Brain microvascular endothelial cell (primary cell): ENCODE measurements at regions not wholly inside any gene's neighbourhood (a gene's known extent, or its start where the extent isn't known, plus 50 kb on each side); places are given as distances from the start of the nearest gene placed in this dataset.

Experiments
- DNase-seq: peaks from one replicate; pipeline ENCODE4 v3.0.0-alpha.2; 2020
- H3K27ac ChIP-seq: fragments of 250-450 bp; sonication (Bioruptor Pico); 2 replicates; pipeline ENCODE4 v1.5.1; 2020; ENCODE audit warnings: mild to moderate bottlenecking, moderate library complexity
- H3K27me3 ChIP-seq: fragments of 250-450 bp; sonication (Bioruptor Pico); replicated peaks from 2 replicates; pipeline ENCODE4 v1.5.1; 2020; ENCODE audit warnings: mild to moderate bottlenecking
- H3K36me3 ChIP-seq: fragments of 250-450 bp; sonication (Bioruptor Pico); replicated peaks from 2 replicates; pipeline ENCODE4 v1.5.1; 2020; ENCODE audit warnings: mild to moderate bottlenecking
- H3K4me3 ChIP-seq: 2 replicates; pipeline ENCODE4 v1.5.1; 2011; ENCODE audit warnings: low read depth, mild to moderate bottlenecking, control low read depth, low read length, moderate library complexity
- in situ Hi-C: cut with HindIII; loops from 2 replicates; pipeline ENCODE4 v1.10.0; 2017; ENCODE audit warnings: low sequenced_read_pairs, low pct_ligation_motif_present
- TF ChIP-seq, protein P1 (sequence below): IDR thresholded peaks from 2 replicates; pipeline ENCODE4 v1.5.1; 2011; ENCODE audit warnings: low read depth, mild to moderate bottlenecking, moderate library complexity, low read length, control low read depth, inconsistent platforms; ENCODE audit errors: missing control alignments

- Histone ChIP-seq H3K4me3 (no peak overlapping the region), H3K27me3 (no peaks in the 10 kb centered on the region), H3K27ac (no peak overlapping the region), H3K36me3 (no peaks in the 10 kb centered on the region)
- TF ChIP-seq, protein P1, sequence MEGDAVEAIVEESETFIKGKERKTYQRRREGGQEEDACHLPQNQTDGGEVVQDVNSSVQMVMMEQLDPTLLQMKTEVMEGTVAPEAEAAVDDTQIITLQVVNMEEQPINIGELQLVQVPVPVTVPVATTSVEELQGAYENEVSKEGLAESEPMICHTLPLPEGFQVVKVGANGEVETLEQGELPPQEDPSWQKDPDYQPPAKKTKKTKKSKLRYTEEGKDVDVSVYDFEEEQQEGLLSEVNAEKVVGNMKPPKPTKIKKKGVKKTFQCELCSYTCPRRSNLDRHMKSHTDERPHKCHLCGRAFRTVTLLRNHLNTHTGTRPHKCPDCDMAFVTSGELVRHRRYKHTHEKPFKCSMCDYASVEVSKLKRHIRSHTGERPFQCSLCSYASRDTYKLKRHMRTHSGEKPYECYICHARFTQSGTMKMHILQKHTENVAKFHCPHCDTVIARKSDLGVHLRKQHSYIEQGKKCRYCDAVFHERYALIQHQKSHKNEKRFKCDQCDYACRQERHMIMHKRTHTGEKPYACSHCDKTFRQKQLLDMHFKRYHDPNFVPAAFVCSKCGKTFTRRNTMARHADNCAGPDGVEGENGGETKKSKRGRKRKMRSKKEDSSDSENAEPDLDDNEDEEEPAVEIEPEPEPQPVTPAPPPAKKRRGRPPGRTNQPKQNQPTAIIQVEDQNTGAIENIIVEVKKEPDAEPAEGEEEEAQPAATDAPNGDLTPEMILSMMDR: no peak
- DNase-seq: no peak
- in situ Hi-C loops: no loop called here
Observed at GRCh38 chr5:125719681-125720347, 703.4 kb upstream of the GRAMD2B start.

GRCh38 chr5:125720348-125720685, 702.9 kb upstream of the GRAMD2B start:
- Histone ChIP-seq H3K27me3 (no peaks in the 10 kb centered on the region), H3K36me3 (no peaks in the 10 kb centered on the region), H3K4me3 (no peak overlapping the region), H3K27ac (no peak overlapping the region)
- in situ Hi-C loops: no loop called here
- no peak for DNase-seq
- TF ChIP-seq, protein P1: no peak

DNA sequence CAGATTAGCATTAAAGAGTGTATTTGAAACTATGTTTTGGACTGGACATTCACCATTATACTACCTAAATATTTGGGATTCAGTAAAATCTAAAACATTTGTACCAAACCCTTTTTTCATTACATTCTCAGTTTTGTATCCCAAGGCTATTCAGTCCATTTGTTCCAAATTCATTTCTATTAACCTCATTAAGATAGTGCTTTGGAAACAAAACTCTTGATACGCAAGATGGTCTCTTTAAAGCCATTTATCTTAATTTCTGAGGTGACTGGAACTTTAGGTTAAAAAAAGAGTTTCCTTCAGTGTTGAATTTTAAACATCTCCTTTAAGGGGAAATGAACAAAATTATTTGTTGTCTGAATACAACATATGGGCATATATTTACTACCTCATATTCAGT, 702.5 kb upstream of the GRAMD2B start:
- in situ Hi-C loops: no loop called here
- TF ChIP-seq, protein P1: no peak
- Histone ChIP-seq H3K27ac (no peak overlapping the region), H3K36me3 (no peaks in the 10 kb centered on the region), H3K4me3 (no peak overlapping the region), H3K27me3 (no peaks in the 10 kb centered on the region)
- DNase-seq: no peak

DNA sequence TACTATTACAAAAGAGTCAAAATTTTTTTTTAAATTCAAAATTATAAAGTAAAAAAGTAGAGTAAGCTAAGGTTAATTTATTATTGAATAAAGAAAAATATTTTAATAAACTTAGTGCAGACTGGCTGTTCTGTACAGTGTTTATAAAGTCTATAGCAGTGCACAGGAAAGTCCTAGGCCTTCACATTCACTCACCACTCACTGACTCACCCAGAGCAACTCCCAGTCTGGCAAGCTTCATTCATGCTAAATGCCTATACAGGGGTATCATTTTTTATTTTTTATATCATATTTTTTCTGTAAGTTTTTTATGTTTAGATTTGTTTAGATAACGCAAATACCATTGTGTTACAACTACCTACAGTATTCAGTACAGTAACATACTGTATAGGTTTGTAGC, 700.7 kb upstream of the GRAMD2B start:
- peak; percentile 5 for DNase-seq
- Histone ChIP-seq H3K4me3 (no peak overlapping the region), H3K27ac (no peak overlapping the region), H3K27me3 (no peaks in the 10 kb centered on the region), H3K36me3 (no peaks in the 10 kb centered on the region)
- in situ Hi-C loops: no loop called here
- TF ChIP-seq, protein P1: no peak

DNA sequence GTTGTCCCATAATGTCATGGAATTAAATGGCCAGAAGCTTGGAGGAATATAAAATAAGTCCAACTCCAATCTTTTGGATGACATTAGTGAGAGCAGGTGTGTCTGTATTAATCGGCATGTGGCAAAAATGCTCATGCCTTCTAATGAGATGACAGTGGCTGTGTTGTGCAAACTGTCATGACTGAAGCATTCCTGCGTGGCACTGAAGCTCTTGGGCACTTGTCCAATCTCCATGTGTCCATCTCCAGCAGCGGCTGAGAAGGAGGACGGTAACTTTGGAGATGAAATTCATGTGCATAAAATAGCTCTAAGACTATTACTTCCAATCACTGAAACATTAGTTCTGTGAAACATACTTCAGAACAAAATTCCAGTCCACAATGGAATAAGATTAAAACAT, 697.5 kb upstream of the GRAMD2B start:
- in situ Hi-C loops: no loop called here
- DNase-seq: no peak
- Histone ChIP-seq H3K36me3 (no peaks in the 10 kb centered on the region), H3K27ac (no peak overlapping the region), H3K27me3 (no peaks in the 10 kb centered on the region), H3K4me3 (no peak overlapping the region)
- TF ChIP-seq, protein P1: no peak

DNA sequence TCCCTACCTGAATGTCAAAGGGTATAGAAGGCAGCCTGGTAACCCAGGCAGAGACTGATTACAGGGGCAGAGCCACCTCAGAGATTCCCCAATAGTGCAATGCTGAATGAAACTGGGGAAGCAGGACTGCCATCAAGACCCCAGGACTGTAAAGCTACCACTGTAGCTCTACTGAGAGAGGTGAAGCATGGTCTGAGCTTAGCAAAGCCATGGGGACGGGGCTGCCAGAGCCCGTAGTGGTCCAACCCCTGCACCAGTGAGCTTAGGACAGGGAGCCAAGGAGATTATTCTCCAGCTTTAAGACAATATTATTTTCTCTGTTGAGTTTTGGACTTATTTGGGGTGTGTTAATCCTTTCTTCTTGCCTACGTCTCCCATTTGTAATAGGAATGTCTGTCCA, 679.3 kb upstream of the GRAMD2B start:
- Histone ChIP-seq H3K36me3 (no peaks in the 10 kb centered on the region), H3K27me3 (no peaks in the 10 kb centered on the region), H3K4me3 (no peak overlapping the region), H3K27ac (no peak overlapping the region)
- in situ Hi-C loops: no loop called here
- TF ChIP-seq, protein P1: no peak
- no peak for DNase-seq
